HUES64 (cell line): ENCODE measurements at regions not wholly inside any gene's neighbourhood (a gene's known extent, or its start where the extent isn't known, plus 50 kb on each side); places are given as distances from the start of the nearest gene placed in this dataset.

ENCODE experiments used
- H3K27ac ChIP-seq: 2 replicates; pipeline ENCODE4 v1.7.0; 2013; ENCODE audit warnings: low read depth, low read length, inconsistent platforms
- H3K27me3 ChIP-seq: 2 replicates; pipeline ENCODE4 v1.6.1; 2013; ENCODE audit warnings: mild to moderate bottlenecking, low read length; ENCODE audit not compliant: insufficient read depth
- H3K36me3 ChIP-seq: 2 replicates; pipeline ENCODE4 v1.6.1; 2013; ENCODE audit warnings: mild to moderate bottlenecking, low read length; ENCODE audit not compliant: insufficient read depth
- H3K4me1 ChIP-seq: 2 replicates; pipeline ENCODE4 v1.6.1; 2013; ENCODE audit warnings: mild to moderate bottlenecking, low read length, moderate library complexity; ENCODE audit not compliant: insufficient read depth
- H3K4me3 ChIP-seq: 2 replicates; pipeline ENCODE4 v1.5.1; 2013; ENCODE audit warnings: mild to moderate bottlenecking, low read length, moderate library complexity
- H3K9ac ChIP-seq: 2 replicates; pipeline ENCODE4 v1.6.1; 2013; ENCODE audit warnings: mild to moderate bottlenecking, low read depth, low read length
- H3K9me3 ChIP-seq: 2 replicates; pipeline ENCODE4 v1.6.1; 2013; ENCODE audit warnings: low read depth, low read length; ENCODE audit not compliant: insufficient read depth
- WGBS: fragments of 150-250, 120-280 bp; methylation state at CpG from one replicate; pipeline ENCODE4 v1.1.7; 2013; ENCODE audit warnings: missing lambda C conversion rate; 5-methylcytosine and 5-hydroxymethylcytosine counted together

- Histone ChIP-seq H3K27ac (no peak overlapping the region), H3K4me3 (no peak overlapping the region), H3K9me3 (no peaks in the 10 kb centered on the region), H3K36me3 (no peaks in the 10 kb centered on the region), H3K27me3 (no peaks in the 10 kb centered on the region), H3K4me1 (peaks cover 14% of the 10 kb centered on the region), H3K9ac (no peak overlapping the region)
- 90% methylated on average over 5 of the region's 5 CpGs for WGBS
These were observed 762.1 kb upstream of the TMEM132C start for GRCh38 chr12:127504874-127505273.

GRCh38 chr12:127507341-127507740 lies 759.6 kb upstream of the TMEM132C start:
- Histone ChIP-seq H3K9ac (no peak overlapping the region), H3K9me3 (no peaks in the 10 kb centered on the region), H3K27ac (no peak overlapping the region), H3K4me1 (no peaks in the 10 kb centered on the region), H3K4me3 (no peak overlapping the region), H3K27me3 (no peaks in the 10 kb centered on the region), H3K36me3 (no peaks in the 10 kb centered on the region)
- WGBS, result 90% methylated on average over 6 of the region's 6 CpGs

- no peaks in the 10 kb centered on the region for H3K27me3 ChIP-seq
- no peaks in the 10 kb centered on the region for H3K36me3 ChIP-seq
- WGBS, result 93% methylated on average over 6 of the region's 6 CpGs
- no peak overlapping the region for H3K4me3 ChIP-seq
- H3K9me3 ChIP-seq, result no peaks in the 10 kb centered on the region
- no peak overlapping the region for H3K27ac ChIP-seq
- H3K4me1 ChIP-seq, result no peaks in the 10 kb centered on the region
- no peak overlapping the region for H3K9ac ChIP-seq
These were observed 757.7 kb upstream of the TMEM132C start for GRCh38 chr12:127509066-127509778.

DNA sequence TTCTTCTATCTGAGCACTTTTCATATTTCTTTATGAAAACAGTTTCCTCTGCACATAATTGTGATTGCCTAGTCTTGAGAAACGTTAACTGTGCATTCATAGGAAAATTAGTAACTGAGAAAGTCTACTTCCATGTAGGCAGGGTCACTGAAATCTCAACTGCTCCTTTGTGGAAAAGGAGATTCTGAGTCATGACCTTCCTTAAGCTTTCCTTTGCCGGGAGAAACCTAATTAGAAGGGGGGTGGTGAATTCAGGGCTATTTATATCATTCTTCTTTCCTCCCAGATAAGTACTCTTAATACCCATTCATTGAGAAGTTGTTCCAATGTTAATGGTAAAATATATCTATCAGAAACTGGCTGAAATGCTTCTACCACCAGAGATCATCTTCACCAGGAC lies 751.0 kb upstream of the TMEM132C start:
- H3K4me1 ChIP-seq, result no peaks in the 10 kb centered on the region
- no peaks in the 10 kb centered on the region for H3K36me3 ChIP-seq
- WGBS, result 70% methylated on average over 1 of the region's 2 CpGs
- H3K9me3 ChIP-seq, result no peaks in the 10 kb centered on the region
- H3K27ac ChIP-seq, result no peak overlapping the region
- H3K4me3 ChIP-seq, result no peak overlapping the region
- no peaks in the 10 kb centered on the region for H3K27me3 ChIP-seq
- H3K9ac ChIP-seq, result no peak overlapping the region

- Histone ChIP-seq H3K27ac (no peak overlapping the region), H3K9me3 (no peaks in the 10 kb centered on the region), H3K9ac (no peak overlapping the region), H3K36me3 (no peaks in the 10 kb centered on the region), H3K4me1 (no peaks in the 10 kb centered on the region), H3K4me3 (no peak overlapping the region), H3K27me3 (no peaks in the 10 kb centered on the region)
- WGBS, result 100% methylated on average over 1 of the region's 1 CpG
These were observed 750.5 kb upstream of the TMEM132C start for GRCh38 chr12:127516467-127516866.

- H3K4me3 ChIP-seq, result no peak overlapping the region
- WGBS, result 94% methylated on average over 2 of the region's 2 CpGs
- H3K27ac ChIP-seq, result no peak overlapping the region
- H3K9me3 ChIP-seq, result no peaks in the 10 kb centered on the region
- no peak overlapping the region for H3K9ac ChIP-seq
- H3K36me3 ChIP-seq, result no peaks in the 10 kb centered on the region
- no peaks in the 10 kb centered on the region for H3K4me1 ChIP-seq
- H3K27me3 ChIP-seq, result no peaks in the 10 kb centered on the region
These were observed 747.2 kb upstream of the TMEM132C start for GRCh38 chr12:127519779-127520178.

DNA sequence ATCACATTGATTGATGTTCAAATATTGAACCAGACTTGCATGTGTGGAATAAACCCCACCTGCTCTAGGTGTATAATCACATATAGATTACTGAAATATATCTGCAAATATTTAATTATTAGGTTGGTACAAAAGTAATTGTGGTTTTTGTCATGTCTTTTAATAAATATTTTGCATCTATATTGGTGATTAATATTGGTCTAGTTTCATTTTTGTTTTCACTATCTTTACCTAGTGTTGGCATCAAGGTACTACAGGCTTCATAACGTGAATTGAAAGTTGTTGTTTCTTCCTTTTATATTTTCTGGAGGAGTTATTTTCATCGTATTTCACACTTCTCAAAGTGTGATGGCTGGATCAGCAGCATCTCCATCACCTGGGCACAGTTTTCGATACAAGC lies 740.0 kb upstream of the TMEM132C start:
- H3K9me3 ChIP-seq, result no peaks in the 10 kb centered on the region
- H3K4me3 ChIP-seq, result no peak overlapping the region
- no peaks in the 10 kb centered on the region for H3K36me3 ChIP-seq
- 97% methylated on average over 3 of the region's 3 CpGs for WGBS
- H3K27ac ChIP-seq, result no peak overlapping the region
- no peaks in the 10 kb centered on the region for H3K4me1 ChIP-seq
- H3K27me3 ChIP-seq, result no peaks in the 10 kb centered on the region
- H3K9ac ChIP-seq, result no peak overlapping the region

GRCh38 chr12:127528551-127528950 lies 738.4 kb upstream of the TMEM132C start:
- Histone ChIP-seq H3K4me1 (no peaks in the 10 kb centered on the region), H3K4me3 (no peak overlapping the region), H3K9ac (no peak overlapping the region), H3K27me3 (no peaks in the 10 kb centered on the region), H3K9me3 (no peaks in the 10 kb centered on the region), H3K27ac (no peak overlapping the region), H3K36me3 (no peaks in the 10 kb centered on the region)
- WGBS, result 85% methylated on average over 8 of the region's 8 CpGs

GRCh38 chr12:127531542-127531941 lies 735.4 kb upstream of the TMEM132C start:
- Histone ChIP-seq H3K27ac (no peak overlapping the region), H3K4me1 (no peaks in the 10 kb centered on the region; the same call in 1 of the 2 replicates), H3K9me3 (peaks cover 6% of the 10 kb centered on the region; the same call in 1 of the 2 replicates), H3K4me3 (no peak overlapping the region), H3K9ac (no peak overlapping the region), H3K36me3 (no peaks in the 10 kb centered on the region), H3K27me3 (no peaks in the 10 kb centered on the region)
- 79% methylated on average over 3 of the region's 3 CpGs for WGBS

- Histone ChIP-seq H3K36me3 (no peaks in the 10 kb centered on the region), H3K9me3 (peaks cover 6% of the 10 kb centered on the region; the same call in 1 of the 2 replicates), H3K4me3 (no peak overlapping the region), H3K9ac (no peak overlapping the region), H3K4me1 (no peaks in the 10 kb centered on the region; the same call in 1 of the 2 replicates), H3K27me3 (no peaks in the 10 kb centered on the region), H3K27ac (no peak overlapping the region)
These were observed 733.6 kb upstream of the TMEM132C start for GRCh38 chr12:127533353-127533752.

DNA sequence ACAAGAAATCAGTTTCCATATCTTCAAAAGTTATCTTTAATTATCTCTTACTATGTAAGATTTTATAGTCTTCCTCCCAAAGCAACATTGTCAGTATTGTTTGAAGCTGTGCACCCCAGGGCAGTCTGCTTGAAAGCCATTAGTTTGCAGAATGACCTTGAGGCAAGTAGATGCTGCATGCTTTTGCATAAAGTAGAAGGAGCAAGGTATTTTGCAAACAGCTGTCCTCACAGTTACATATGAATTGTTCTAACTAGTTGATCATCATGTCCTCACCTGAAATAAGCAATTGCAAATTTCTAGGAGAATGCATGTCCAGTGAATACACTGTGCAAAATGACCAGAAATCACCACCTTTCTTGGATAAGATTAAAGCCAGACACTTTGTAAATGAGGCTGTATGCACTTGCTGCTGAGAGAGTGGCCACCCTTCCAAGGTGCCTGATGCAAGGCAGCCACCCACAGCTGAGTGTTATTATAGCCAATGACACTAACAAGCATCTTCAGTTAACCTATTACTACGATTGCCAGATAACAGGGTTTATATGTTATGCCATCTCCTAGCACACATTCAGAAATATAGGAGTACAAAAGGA lies 730.0 kb upstream of the TMEM132C start:
- Histone ChIP-seq H3K9me3 (peaks cover 6% of the 10 kb centered on the region; the same call in 1 of the 2 replicates), H3K36me3 (no peaks in the 10 kb centered on the region), H3K9ac (no peak overlapping the region), H3K4me3 (no peak overlapping the region), H3K4me1 (peaks cover 3% of the 10 kb centered on the region), H3K27me3 (no peaks in the 10 kb centered on the region), H3K27ac (no peak overlapping the region)
- WGBS, result 92% methylated on average over 1 of the region's 1 CpG
